GM23338 (cell line): ENCODE measurements at regions not wholly inside any gene's neighbourhood (a gene's known extent, or its start where the extent isn't known, plus 50 kb on each side); places are given as distances from the start of the nearest gene placed in this dataset.

ENCODE experiments used
- ATAC-seq: fragments of 200-7000 bp; cut with Tn5 transposase; 3 replicates; pipeline ENCODE4 v1.9.1; 2020
- DNase-seq: peaks from one replicate; pipeline ENCODE4 v3.0.0-alpha.2; 2015; ENCODE audit warnings: low spot score
- H2AFZ ChIP-seq: fragments of 200-600 bp; sonication (generic); 2 replicates; pipeline ENCODE4 v1.8.0; 2016; ENCODE audit warnings: antibody characterized with exemption, mild to moderate bottlenecking, moderate library complexity
- H3F3A ChIP-seq: fragments of 200-600 bp; sonication (generic); replicated peaks from 2 replicates; pipeline ENCODE4 v1.8.0; 2017; ENCODE audit warnings: antibody characterized with exemption, mixed run types, low read depth
- H3K27ac ChIP-seq: fragments of 200-600 bp; sonication (generic); 2 replicates; pipeline ENCODE4 v1.6.1; 2016; ENCODE audit warnings: low read depth
- H3K27me3 ChIP-seq: fragments of 200-600 bp; sonication (generic); 2 replicates; pipeline ENCODE4 v1.8.0; 2016; ENCODE audit warnings: mild to moderate bottlenecking, mixed run types, moderate library complexity; ENCODE audit not compliant: insufficient read depth
- H3K36me3 ChIP-seq: fragments of 200-600 bp; sonication (generic); 2 replicates; pipeline ENCODE4 v1.8.0; 2016; ENCODE audit warnings: mild to moderate bottlenecking; ENCODE audit not compliant: insufficient read depth
- H3K4me1 ChIP-seq: fragments of 200-600 bp; sonication (generic); 2 replicates; pipeline ENCODE4 v1.8.0; 2016; ENCODE audit warnings: mild to moderate bottlenecking, moderate library complexity; ENCODE audit not compliant: insufficient read depth
- H3K4me2 ChIP-seq: fragments of 200-600 bp; sonication (generic); 2 replicates; pipeline ENCODE4 v1.7.1; 2017; ENCODE audit warnings: mixed run types
- H3K4me3 ChIP-seq: fragments of 200-600 bp; sonication (generic); 2 replicates; pipeline ENCODE4 v1.6.1; 2016; ENCODE audit warnings: mixed run types
- H3K79me2 ChIP-seq: fragments of 200-600 bp; sonication (generic); replicated peaks from 2 replicates; pipeline ENCODE4 v1.8.0; 2017; ENCODE audit warnings: mild to moderate bottlenecking; ENCODE audit not compliant: insufficient read depth
- H3K9me2 ChIP-seq: fragments of 200-600 bp; sonication (generic); 2 replicates; pipeline ENCODE4 v1.8.0; 2017; ENCODE audit not compliant: insufficient read depth
- H4K20me1 ChIP-seq: fragments of 200-600 bp; sonication (generic); replicated peaks from 2 replicates; pipeline ENCODE4 v1.8.0; 2017; ENCODE audit warnings: mild to moderate bottlenecking; ENCODE audit not compliant: insufficient read depth
- H3K27ac Mint-ChIP-seq: 2 replicates; pipeline ENCODE4 v1.8.0; 2020; ENCODE audit warnings: inconsistent platforms, mild to moderate bottlenecking, moderate library complexity, mixed read lengths
- H3K27me3 Mint-ChIP-seq: 3 replicates; pipeline ENCODE4 v1.8.0; 2022; ENCODE audit warnings: low read depth, mild to moderate bottlenecking, moderate library complexity, mixed read lengths, inconsistent platforms; ENCODE audit not compliant: insufficient read depth, poor library complexity
- H3K36me3 Mint-ChIP-seq: 3 replicates; pipeline ENCODE4 v1.8.0; 2021; ENCODE audit warnings: low read depth, mild to moderate bottlenecking, inconsistent platforms, moderate library complexity, mixed read lengths
- H3K4me1 Mint-ChIP-seq: 3 replicates; pipeline ENCODE4 v1.8.0; 2020; ENCODE audit warnings: mild to moderate bottlenecking, inconsistent platforms, mixed read lengths
- H3K4me3 Mint-ChIP-seq: 3 replicates; pipeline ENCODE4 v1.8.0; 2021; ENCODE audit warnings: moderate library complexity, mild to moderate bottlenecking, inconsistent platforms, mixed read lengths
- H3K9me3 Mint-ChIP-seq: 3 replicates; pipeline ENCODE4 v1.8.0; 2020; ENCODE audit warnings: moderate library complexity, mild to moderate bottlenecking, inconsistent platforms, mixed read lengths
- CTCF ChIP-seq, 2 experiments: fragments of 200-600 bp in 1 of 2; sonication (generic) in 1 of 2; conservative IDR thresholded peaks; 2 replicates each; pipeline versions ENCODE4 v1.5.1 to v1.6.1; 2016 to 2017; ENCODE audit warnings: antibody characterized with exemption in 2 of 2, low read depth in 2 of 2, mild to moderate bottlenecking in 2 of 2, moderate library complexity in 1 of 2
- NANOG ChIP-seq: IDR thresholded peaks from 2 replicates; pipeline ENCODE4 v1.6.1; 2016; ENCODE audit warnings: antibody characterized with exemption, borderline replicate concordance
- POLR2AphosphoS5 ChIP-seq: IDR thresholded peaks from 2 replicates; pipeline ENCODE4 v1.6.1; 2016; ENCODE audit warnings: antibody characterized with exemption, low read depth
- STAT1 ChIP-seq: IDR thresholded peaks from one replicate; pipeline ENCODE4 v1.6.1; 2016; ENCODE audit warnings: antibody characterized with exemption; ENCODE audit not compliant: unreplicated experiment
- TF ChIP-seq, protein P1 (sequence below): fragments of 250-450 bp; sonication (Bioruptor Pico); IDR thresholded peaks from 2 replicates; pipeline ENCODE4 v1.5.0; 2020; ENCODE audit warnings: mild to moderate bottlenecking, moderate library complexity
- TF ChIP-seq, protein P2 (sequence below): IDR thresholded peaks from one replicate; pipeline ENCODE4 v1.6.1; 2018; ENCODE audit warnings: antibody characterized with exemption; ENCODE audit not compliant: unreplicated experiment

DNA sequence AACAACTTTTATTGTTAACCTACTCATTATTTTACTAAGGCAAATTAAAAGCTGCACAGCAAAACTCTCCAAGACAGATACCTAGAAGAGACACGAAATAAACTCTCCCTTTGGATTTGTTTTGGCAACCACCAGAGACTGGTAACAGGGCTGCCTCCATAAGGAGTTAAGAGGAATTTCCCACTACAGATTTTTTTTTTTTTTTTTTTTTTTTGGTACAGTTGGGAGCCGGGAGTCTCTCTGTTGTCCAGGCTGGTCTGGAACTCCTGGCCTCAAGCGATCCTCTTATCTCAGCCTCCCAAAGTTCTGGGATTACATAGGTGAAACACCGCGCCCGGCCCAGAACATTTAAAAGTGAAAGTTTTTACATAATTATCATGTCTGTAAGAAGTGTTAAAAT lies 73.6 kb upstream of the VGLL4 start (continued):
- TF ChIP-seq, protein P1, sequence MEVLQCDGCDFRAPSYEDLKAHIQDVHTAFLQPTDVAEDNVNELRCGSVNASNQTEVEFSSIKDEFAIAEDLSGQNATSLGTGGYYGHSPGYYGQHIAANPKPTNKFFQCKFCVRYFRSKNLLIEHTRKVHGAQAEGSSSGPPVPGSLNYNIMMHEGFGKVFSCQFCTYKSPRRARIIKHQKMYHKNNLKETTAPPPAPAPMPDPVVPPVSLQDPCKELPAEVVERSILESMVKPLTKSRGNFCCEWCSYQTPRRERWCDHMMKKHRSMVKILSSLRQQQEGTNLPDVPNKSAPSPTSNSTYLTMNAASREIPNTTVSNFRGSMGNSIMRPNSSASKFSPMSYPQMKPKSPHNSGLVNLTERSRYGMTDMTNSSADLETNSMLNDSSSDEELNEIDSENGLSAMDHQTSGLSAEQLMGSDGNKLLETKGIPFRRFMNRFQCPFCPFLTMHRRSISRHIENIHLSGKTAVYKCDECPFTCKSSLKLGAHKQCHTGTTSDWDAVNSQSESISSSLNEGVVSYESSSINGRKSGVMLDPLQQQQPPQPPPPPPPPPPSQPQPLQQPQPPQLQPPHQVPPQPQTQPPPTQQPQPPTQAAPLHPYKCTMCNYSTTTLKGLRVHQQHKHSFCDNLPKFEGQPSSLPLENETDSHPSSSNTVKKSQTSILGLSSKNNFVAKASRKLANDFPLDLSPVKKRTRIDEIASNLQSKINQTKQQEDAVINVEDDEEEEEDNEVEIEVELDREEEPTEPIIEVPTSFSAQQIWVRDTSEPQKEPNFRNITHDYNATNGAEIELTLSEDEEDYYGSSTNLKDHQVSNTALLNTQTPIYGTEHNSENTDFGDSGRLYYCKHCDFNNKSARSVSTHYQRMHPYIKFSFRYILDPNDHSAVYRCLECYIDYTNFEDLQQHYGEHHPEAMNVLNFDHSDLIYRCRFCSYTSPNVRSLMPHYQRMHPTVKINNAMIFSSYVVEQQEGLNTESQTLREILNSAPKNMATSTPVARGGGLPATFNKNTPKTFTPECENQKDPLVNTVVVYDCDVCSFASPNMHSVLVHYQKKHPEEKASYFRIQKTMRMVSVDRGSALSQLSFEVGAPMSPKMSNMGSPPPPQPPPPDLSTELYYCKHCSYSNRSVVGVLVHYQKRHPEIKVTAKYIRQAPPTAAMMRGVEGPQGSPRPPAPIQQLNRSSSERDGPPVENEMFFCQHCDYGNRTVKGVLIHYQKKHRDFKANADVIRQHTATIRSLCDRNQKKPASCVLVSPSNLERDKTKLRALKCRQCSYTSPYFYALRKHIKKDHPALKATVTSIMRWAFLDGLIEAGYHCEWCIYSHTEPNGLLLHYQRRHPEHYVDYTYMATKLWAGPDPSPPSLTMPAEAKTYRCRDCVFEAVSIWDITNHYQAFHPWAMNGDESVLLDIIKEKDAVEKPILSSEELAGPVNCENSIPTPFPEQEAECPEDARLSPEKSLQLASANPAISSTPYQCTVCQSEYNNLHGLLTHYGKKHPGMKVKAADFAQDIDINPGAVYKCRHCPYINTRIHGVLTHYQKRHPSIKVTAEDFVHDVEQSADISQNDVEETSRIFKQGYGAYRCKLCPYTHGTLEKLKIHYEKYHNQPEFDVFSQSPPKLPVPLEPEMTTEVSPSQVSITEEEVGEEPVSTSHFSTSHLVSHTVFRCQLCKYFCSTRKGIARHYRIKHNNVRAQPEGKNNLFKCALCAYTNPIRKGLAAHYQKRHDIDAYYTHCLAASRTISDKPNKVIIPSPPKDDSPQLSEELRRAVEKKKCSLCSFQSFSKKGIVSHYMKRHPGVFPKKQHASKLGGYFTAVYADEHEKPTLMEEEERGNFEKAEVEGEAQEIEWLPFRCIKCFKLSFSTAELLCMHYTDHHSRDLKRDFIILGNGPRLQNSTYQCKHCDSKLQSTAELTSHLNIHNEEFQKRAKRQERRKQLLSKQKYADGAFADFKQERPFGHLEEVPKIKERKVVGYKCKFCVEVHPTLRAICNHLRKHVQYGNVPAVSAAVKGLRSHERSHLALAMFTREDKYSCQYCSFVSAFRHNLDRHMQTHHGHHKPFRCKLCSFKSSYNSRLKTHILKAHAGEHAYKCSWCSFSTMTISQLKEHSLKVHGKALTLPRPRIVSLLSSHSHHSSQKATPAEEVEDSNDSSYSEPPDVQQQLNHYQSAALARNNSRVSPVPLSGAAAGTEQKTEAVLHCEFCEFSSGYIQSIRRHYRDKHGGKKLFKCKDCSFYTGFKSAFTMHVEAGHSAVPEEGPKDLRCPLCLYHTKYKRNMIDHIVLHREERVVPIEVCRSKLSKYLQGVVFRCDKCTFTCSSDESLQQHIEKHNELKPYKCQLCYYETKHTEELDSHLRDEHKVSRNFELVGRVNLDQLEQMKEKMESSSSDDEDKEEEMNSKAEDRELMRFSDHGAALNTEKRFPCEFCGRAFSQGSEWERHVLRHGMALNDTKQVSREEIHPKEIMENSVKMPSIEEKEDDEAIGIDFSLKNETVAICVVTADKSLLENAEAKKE (CRISPR knock-in tag): no peak
- no peak for TF ChIP-seq STAT1

- TF ChIP-seq NANOG (no peak), CTCF (conservative IDR thresholded peaks at IDR 0.05; ENCODE audit: low read depth in 2 of 2) (no peak), POLR2AphosphoS5 (no peak)
- TF ChIP-seq, protein P2, sequence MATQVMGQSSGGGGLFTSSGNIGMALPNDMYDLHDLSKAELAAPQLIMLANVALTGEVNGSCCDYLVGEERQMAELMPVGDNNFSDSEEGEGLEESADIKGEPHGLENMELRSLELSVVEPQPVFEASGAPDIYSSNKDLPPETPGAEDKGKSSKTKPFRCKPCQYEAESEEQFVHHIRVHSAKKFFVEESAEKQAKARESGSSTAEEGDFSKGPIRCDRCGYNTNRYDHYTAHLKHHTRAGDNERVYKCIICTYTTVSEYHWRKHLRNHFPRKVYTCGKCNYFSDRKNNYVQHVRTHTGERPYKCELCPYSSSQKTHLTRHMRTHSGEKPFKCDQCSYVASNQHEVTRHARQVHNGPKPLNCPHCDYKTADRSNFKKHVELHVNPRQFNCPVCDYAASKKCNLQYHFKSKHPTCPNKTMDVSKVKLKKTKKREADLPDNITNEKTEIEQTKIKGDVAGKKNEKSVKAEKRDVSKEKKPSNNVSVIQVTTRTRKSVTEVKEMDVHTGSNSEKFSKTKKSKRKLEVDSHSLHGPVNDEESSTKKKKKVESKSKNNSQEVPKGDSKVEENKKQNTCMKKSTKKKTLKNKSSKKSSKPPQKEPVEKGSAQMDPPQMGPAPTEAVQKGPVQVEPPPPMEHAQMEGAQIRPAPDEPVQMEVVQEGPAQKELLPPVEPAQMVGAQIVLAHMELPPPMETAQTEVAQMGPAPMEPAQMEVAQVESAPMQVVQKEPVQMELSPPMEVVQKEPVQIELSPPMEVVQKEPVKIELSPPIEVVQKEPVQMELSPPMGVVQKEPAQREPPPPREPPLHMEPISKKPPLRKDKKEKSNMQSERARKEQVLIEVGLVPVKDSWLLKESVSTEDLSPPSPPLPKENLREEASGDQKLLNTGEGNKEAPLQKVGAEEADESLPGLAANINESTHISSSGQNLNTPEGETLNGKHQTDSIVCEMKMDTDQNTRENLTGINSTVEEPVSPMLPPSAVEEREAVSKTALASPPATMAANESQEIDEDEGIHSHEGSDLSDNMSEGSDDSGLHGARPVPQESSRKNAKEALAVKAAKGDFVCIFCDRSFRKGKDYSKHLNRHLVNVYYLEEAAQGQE: no peak
- Histone ChIP-seq H2AFZ (no peak overlapping the region), H3K9me2 (no peaks in the 10 kb centered on the region), H3K4me1 (peaks cover 25% of the 10 kb centered on the region), H3K4me2 (peak overlapping the region; percentile 100), H4K20me1 (0 out of 2 replicates have a peak, but pooled peaks cover 3% of the 10 kb centered on the region), H3K79me2 (peaks cover 42% of the 10 kb centered on the region), H3K27ac (no peak overlapping the region), H3K36me3 (no peaks in the 10 kb centered on the region), H3K27me3 (peaks cover 21% of the 10 kb centered on the region; the same call in 1 of the 2 replicates), H3F3A (no peaks in the 10 kb centered on the region; the same call in 1 of the 2 replicates), H3K4me3 (no peak overlapping the region)
- H3K4me1 Mint-ChIP-seq: peaks cover 33% of the 10 kb centered on the region
- 0 out of 2 replicates have a peak overlapping the region, but pooled peaks have one; percentile 24 for H3K27ac Mint-ChIP-seq
- H3K27me3 Mint-ChIP-seq: no peaks in the 10 kb centered on the region
- H3K36me3 Mint-ChIP-seq: peaks cover 4% of the 10 kb centered on the region
- H3K9me3 Mint-ChIP-seq: no peaks in the 10 kb centered on the region
- ATAC-seq (no peak), DNase-seq (peak; percentile 40)
- H3K4me3 Mint-ChIP-seq: no peak overlapping the region; the same call in 2 of the 3 replicates
Observed at GRCh38 chr3:11716573-11717290, 73.0 kb upstream of the VGLL4 start.
